Stomach (tissue), 8 donors: ENCODE measurements at regions not wholly inside any gene's neighbourhood (a gene's known extent, or its start where the extent isn't known, plus 50 kb on each side); places are given as distances from the start of the nearest gene placed in this dataset.

Experiments
- DNase-seq, 2 donors: peaks; one replicate each; pipeline versions ENCODE4 v3.0.0 to v3.0.0-alpha.2; 2013 to 2019
- H3K27ac ChIP-seq, 5 donors: fragments of 200-600 bp in 4 of 5; sonication (generic) in 4 of 5; one replicate each; pipeline ENCODE4 v1.5.1; 2013 to 2019; ENCODE audit warnings: mild to moderate bottlenecking in 1 of 5, moderate library complexity in 1 of 5
- H3K27me3 ChIP-seq, 3 donors: fragments of 200-600 bp; sonication (generic); one replicate each; pipeline ENCODE4 v1.5.1; 2017 to 2019; ENCODE audit warnings: mixed run types in 1 of 3
- H3K36me3 ChIP-seq, 4 donors: fragments of 200-600 bp; sonication (generic); 1 replicate in 3 of 4; 2 replicates in 1 of 4; pipeline ENCODE4 v1.5.1; 2016 to 2019
- H3K4me1 ChIP-seq, 4 donors: fragments of 200-600 bp; sonication (generic); one replicate each; pipeline ENCODE4 v1.5.1; 2016 to 2019
- H3K4me3 ChIP-seq, 4 donors: fragments of 200-600 bp; sonication (generic) in 3 of 4; one replicate each; pipeline ENCODE4 v1.5.1; 2016 to 2019; ENCODE audit warnings: mild to moderate bottlenecking in 1 of 4
- H3K9me3 ChIP-seq, 4 donors: fragments of 200-600 bp; sonication (generic); one replicate each; pipeline ENCODE4 v1.5.1; 2016 to 2019
- CTCF ChIP-seq, 7 experiments: fragments of 450-650 bp in 4 of 7; fragments of 200-600 bp in 3 of 7; sonication (generic) in 3 of 7; IDR thresholded peaks; one replicate each; pipeline ENCODE4 v1.5.1; 2016 to 2019; ENCODE audit warnings: antibody characterized with exemption in 7 of 7, control low read depth in 2 of 7, mild to moderate bottlenecking in 1 of 7
- EP300 ChIP-seq: sonication (generic); formaldehyde crosslinking; IDR thresholded peaks from one replicate; pipeline ENCODE4 v1.6.1; 2017; ENCODE audit warnings: antibody characterized with exemption
- POLR2A ChIP-seq, 4 donors: fragments of 450-650 bp; IDR thresholded peaks; one replicate each; pipeline ENCODE4 v1.6.1; 2016; ENCODE audit warnings: antibody characterized with exemption in 4 of 4, control low read depth in 2 of 4, mild to moderate bottlenecking in 1 of 4, moderate library complexity in 1 of 4
- POLR2AphosphoS5 ChIP-seq, 3 donors: sonication (generic); formaldehyde crosslinking; IDR thresholded peaks; one replicate each; pipeline ENCODE4 v1.6.1; 2016; ENCODE audit warnings: antibody characterized with exemption in 3 of 3
- WGBS, 5 donors: extraction: QIAGEN DNeasy Blood & Tissue Kit in 3 of 5; methylation state at CpG; one replicate each; pipeline versions ENCODE4 v1.1.5 to v1.1.7; 2013 to 2018; 5-methylcytosine and 5-hydroxymethylcytosine counted together
- intact Hi-C: fragments of 100-400 bp; cut with DNase I; formaldehyde crosslinking; loops from one replicate; pipeline ENCODE4 v1.15.1; 2023; ENCODE audit warnings: low total_unique reads
- donor health status: healthy with polysubstance abuse.
- donor health status: Bipolar disorder and iron deficiency.
- donor health status: healthy.

- DNase-seq, result no peak
- H3K4me1 ChIP-seq, result peaks cover 0 to 5% (median 0%) of the 10 kb centered on the region in 4 donors
- TF ChIP-seq CTCF (IDR thresholded peaks at IDR 0.05) (no peak), EP300 (no peak), POLR2AphosphoS5 (IDR thresholded peaks at IDR 0.05) (no peak), POLR2A (IDR thresholded peaks at IDR 0.05) (no peak)
- H3K36me3 ChIP-seq, result no peaks in the 10 kb centered on the region
- H3K9me3 ChIP-seq, result no peaks in the 10 kb centered on the region
- no peak overlapping the region for H3K4me3 ChIP-seq
- intact Hi-C loops, result no loop called here
- WGBS, 5 donors, result 59 to 84% (median 79%) methylated on average over 3 of the region's 3 CpGs
- no peak overlapping the region for H3K27ac ChIP-seq
- no peaks in the 10 kb centered on the region for H3K27me3 ChIP-seq
These were observed 278.1 kb downstream of the FRK start for GRCh38 chr6:115782612-115783011.

DNA sequence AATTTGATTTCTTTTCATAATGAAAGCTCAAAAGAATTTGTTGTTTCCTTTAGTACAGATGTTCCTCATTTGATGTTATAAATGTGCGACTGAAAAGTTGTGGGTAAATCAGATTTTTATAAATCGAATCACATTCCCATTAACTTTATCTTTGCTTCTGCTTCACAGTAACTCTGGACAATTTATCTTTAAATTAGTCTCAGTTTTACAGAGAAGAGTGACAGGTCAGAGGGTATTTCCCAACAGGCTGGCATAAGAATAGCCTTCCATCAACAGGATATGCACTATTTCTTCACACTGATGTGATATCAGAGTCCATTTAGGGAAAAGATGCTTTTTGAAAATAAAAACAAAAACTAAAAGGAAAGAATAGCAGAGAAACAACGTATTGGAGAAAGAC is 286.9 kb downstream of the FRK start:
- DNase-seq, result no peak
- Histone ChIP-seq H3K4me3 (no peak overlapping the region), H3K36me3 (no peaks in the 10 kb centered on the region), H3K9me3 (no peaks in the 10 kb centered on the region), H3K4me1 (no peaks in the 10 kb centered on the region), H3K27me3 (no peaks in the 10 kb centered on the region), H3K27ac (no peak overlapping the region)
- no peak for TF ChIP-seq POLR2AphosphoS5 (IDR thresholded peaks at IDR 0.05)
- TF ChIP-seq CTCF (IDR thresholded peaks at IDR 0.05), result no peak
- TF ChIP-seq EP300, result no peak
- no peak for TF ChIP-seq POLR2A (IDR thresholded peaks at IDR 0.05)
- WGBS, 5 donors, result 45 to 61% (median 52%) methylated on average over 3 of the region's 3 CpGs
- intact Hi-C loops, result no loop called here

DNA sequence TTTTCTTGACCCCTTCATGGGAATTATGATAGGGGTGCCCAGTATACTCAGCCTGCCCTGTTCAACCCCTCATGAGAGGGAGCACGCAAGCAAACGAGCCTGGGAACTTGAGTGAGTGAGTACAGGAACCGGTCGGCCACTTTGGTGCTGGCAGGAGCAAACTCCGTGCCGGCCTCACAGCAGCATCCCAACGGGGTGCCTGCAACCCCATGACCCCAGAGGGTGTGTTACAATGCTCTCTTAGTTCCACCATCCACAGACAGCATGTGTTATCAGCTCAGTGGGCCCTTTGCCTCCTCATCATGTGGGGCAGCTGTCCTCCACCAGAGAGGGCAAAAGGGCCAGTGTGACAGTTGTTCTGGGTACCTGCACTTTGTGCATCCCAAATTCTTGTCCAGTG is 289.8 kb downstream of the FRK start:
- intact Hi-C loops, result no loop called here
- DNase-seq, result no peak
- Histone ChIP-seq H3K27ac (no peak overlapping the region), H3K27me3 (no peaks in the 10 kb centered on the region), H3K9me3 (no peaks in the 10 kb centered on the region), H3K36me3 (no peaks in the 10 kb centered on the region), H3K4me3 (no peak overlapping the region), H3K4me1 (no peaks in the 10 kb centered on the region)
- 82 to 96% (median 90%) methylated on average over 6 to 7 of the region's 7 CpGs for WGBS, 5 donors
- TF ChIP-seq POLR2AphosphoS5 (IDR thresholded peaks at IDR 0.05) (no peak), POLR2A (IDR thresholded peaks at IDR 0.05) (no peak), EP300 (no peak), CTCF (IDR thresholded peaks at IDR 0.05) (no peak)

- Histone ChIP-seq H3K36me3 (no peaks in the 10 kb centered on the region), H3K27ac (no peak overlapping the region), H3K27me3 (no peaks in the 10 kb centered on the region), H3K4me1 (no peaks in the 10 kb centered on the region), H3K4me3 (no peak overlapping the region), H3K9me3 (no peaks in the 10 kb centered on the region)
- intact Hi-C loops, result no loop called here
- TF ChIP-seq CTCF (IDR thresholded peaks at IDR 0.05), result no peak
- TF ChIP-seq POLR2A (IDR thresholded peaks at IDR 0.05), result no peak
- TF ChIP-seq POLR2AphosphoS5 (IDR thresholded peaks at IDR 0.05), result no peak
- no peak for TF ChIP-seq EP300
- DNase-seq, result no peak
These were observed 292.2 kb downstream of the FRK start for GRCh38 chr6:115768500-115768899.
